Right lobe of liver (tissue), 4 donors: ENCODE measurements at regions not wholly inside any gene's neighbourhood (a gene's known extent, or its start where the extent isn't known, plus 50 kb on each side); places are given as distances from the start of the nearest gene placed in this dataset.

Source experiments
- POLR2A ChIP-seq: fragments of 450-650 bp; IDR thresholded peaks from one replicate; pipeline ENCODE4 v1.6.1; 2017; ENCODE audit warnings: antibody characterized with exemption, mild to moderate bottlenecking
- TF ChIP-seq, protein P1 (sequence below), 4 donors: fragments of 200-600 bp in 3 of 4; fragments of 450-650 bp in 1 of 4; IDR thresholded peaks; one replicate each; pipeline versions ENCODE4 v1.5.1 to v1.8.0; 2016 to 2022; ENCODE audit warnings: antibody characterized with exemption in 4 of 4, mild to moderate bottlenecking in 2 of 4
- donor health status: DM: no; HTN: no; CAD: no.
- donor health status: DM: no; HTN: no; CAD: no.
- donor health status: DM: no; HTN: yes; CAD: no.

DNA sequence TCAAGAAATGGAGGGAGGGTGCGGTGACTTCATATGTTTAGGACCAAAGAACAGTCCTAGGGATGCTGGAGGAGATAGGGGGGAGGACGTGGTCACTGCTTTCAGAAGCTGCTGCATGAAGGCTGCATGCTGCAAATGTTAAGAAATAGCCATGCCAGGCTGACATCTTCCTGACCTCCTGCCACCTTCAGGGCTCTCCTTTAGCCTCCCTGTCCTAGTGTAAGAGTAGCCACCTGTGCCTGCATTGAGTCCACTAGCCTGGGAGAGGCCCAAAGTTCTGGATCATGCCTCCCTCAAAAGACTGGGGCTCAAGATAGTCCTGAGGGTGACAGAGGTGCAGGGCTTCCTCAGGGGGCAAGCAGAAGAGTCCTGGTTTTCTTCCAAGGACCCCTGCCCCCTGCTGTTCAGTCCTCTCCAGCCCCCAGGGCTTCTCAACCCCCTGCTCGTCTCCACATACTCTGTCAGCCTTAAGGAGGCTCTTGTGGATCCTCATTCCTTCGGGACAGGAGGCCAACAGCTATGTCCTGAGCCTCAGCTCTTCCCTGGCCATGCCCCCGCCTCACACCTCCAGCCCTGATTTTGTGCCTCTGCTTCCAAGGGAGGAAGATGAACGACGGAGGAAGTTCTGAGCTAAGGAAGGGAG, 96.3 kb downstream of the MRPL14 start:
- no peak for TF ChIP-seq POLR2A
- TF ChIP-seq, protein P1, sequence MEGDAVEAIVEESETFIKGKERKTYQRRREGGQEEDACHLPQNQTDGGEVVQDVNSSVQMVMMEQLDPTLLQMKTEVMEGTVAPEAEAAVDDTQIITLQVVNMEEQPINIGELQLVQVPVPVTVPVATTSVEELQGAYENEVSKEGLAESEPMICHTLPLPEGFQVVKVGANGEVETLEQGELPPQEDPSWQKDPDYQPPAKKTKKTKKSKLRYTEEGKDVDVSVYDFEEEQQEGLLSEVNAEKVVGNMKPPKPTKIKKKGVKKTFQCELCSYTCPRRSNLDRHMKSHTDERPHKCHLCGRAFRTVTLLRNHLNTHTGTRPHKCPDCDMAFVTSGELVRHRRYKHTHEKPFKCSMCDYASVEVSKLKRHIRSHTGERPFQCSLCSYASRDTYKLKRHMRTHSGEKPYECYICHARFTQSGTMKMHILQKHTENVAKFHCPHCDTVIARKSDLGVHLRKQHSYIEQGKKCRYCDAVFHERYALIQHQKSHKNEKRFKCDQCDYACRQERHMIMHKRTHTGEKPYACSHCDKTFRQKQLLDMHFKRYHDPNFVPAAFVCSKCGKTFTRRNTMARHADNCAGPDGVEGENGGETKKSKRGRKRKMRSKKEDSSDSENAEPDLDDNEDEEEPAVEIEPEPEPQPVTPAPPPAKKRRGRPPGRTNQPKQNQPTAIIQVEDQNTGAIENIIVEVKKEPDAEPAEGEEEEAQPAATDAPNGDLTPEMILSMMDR (IDR thresholded peaks at IDR 0.05): no peak
